ENCODE measurements at regions not wholly inside any gene's neighbourhood (a gene's known extent, or its start where the extent isn't known, plus 50 kb on each side); places are given as distances from the start of the nearest gene placed in this dataset.

- no peaks in the 10 kb centered on the region for H3K36me3 ChIP-seq (ENCODE audit: insufficient read depth, low read length)
- no peaks in the 10 kb centered on the region for H3K9me3 ChIP-seq (ENCODE audit: low read length)
- no peak overlapping the region for H3K4me3 ChIP-seq (ENCODE audit: low read depth in 1 of 2, low read length in 2 of 2)
- no peaks in the 10 kb centered on the region for H3K4me1 ChIP-seq (ENCODE audit: insufficient read depth, low read length)
- H3K9ac ChIP-seq (ENCODE audit: low read length), result no peak overlapping the region
- H3K27me3 ChIP-seq (ENCODE audit: control insufficient read depth in 1 of 2, insufficient read depth in 2 of 2, low read length in 2 of 2), result no peaks in the 10 kb centered on the region
- H3K27ac ChIP-seq (ENCODE audit: low read depth, low read length), result no peak overlapping the region
Observed at GRCh38 chr13:76542176-76542575, 344.0 kb downstream of the KCTD12 start.

GRCh38 chr13:76538004-76538403, 348.2 kb downstream of the KCTD12 start:
- Histone ChIP-seq H3K4me1 (ENCODE audit: insufficient read depth, low read length) (no peaks in the 10 kb centered on the region), H3K27ac (ENCODE audit: low read depth, low read length) (no peak overlapping the region), H3K9ac (ENCODE audit: low read length) (no peak overlapping the region), H3K4me3 (ENCODE audit: low read depth in 1 of 2, low read length in 2 of 2) (no peak overlapping the region), H3K27me3 (ENCODE audit: control insufficient read depth in 1 of 2, insufficient read depth in 2 of 2, low read length in 2 of 2) (no peaks in the 10 kb centered on the region), H3K36me3 (ENCODE audit: insufficient read depth, low read length) (no peaks in the 10 kb centered on the region), H3K9me3 (ENCODE audit: low read length) (no peaks in the 10 kb centered on the region)

GRCh38 chr13:76533251-76533650, 353.0 kb downstream of the KCTD12 start:
- Histone ChIP-seq H3K4me3 (ENCODE audit: low read depth in 1 of 2, low read length in 2 of 2) (no peak overlapping the region), H3K27me3 (ENCODE audit: control insufficient read depth in 1 of 2, insufficient read depth in 2 of 2, low read length in 2 of 2) (no peaks in the 10 kb centered on the region), H3K9me3 (ENCODE audit: low read length) (no peaks in the 10 kb centered on the region), H3K9ac (ENCODE audit: low read length) (no peak overlapping the region), H3K36me3 (ENCODE audit: insufficient read depth, low read length) (no peaks in the 10 kb centered on the region), H3K4me1 (ENCODE audit: insufficient read depth, low read length) (no peaks in the 10 kb centered on the region), H3K27ac (ENCODE audit: low read depth, low read length) (no peak overlapping the region)

GRCh38 chr13:76527041-76527440, 359.2 kb downstream of the KCTD12 start:
- no peak overlapping the region for H3K27ac ChIP-seq (ENCODE audit: low read depth, low read length)
- H3K9ac ChIP-seq (ENCODE audit: low read length), result no peak overlapping the region
- no peaks in the 10 kb centered on the region for H3K9me3 ChIP-seq (ENCODE audit: low read length)
- H3K27me3 ChIP-seq (ENCODE audit: control insufficient read depth in 1 of 2, insufficient read depth in 2 of 2, low read length in 2 of 2), result no peaks in the 10 kb centered on the region
- no peaks in the 10 kb centered on the region for H3K36me3 ChIP-seq (ENCODE audit: insufficient read depth, low read length)
- no peak overlapping the region for H3K4me3 ChIP-seq (ENCODE audit: low read depth in 1 of 2, low read length in 2 of 2)
- no peaks in the 10 kb centered on the region for H3K4me1 ChIP-seq (ENCODE audit: insufficient read depth, low read length)

GRCh38 chr13:76523740-76524340, 362.4 kb downstream of the KCTD12 start:
- Histone ChIP-seq H3K27me3 (ENCODE audit: control insufficient read depth in 1 of 2, insufficient read depth in 2 of 2, low read length in 2 of 2) (no peaks in the 10 kb centered on the region), H3K36me3 (ENCODE audit: insufficient read depth, low read length) (no peaks in the 10 kb centered on the region), H3K9ac (ENCODE audit: low read length) (no peak overlapping the region), H3K9me3 (ENCODE audit: low read length) (no peaks in the 10 kb centered on the region), H3K4me3 (ENCODE audit: low read depth in 1 of 2, low read length in 2 of 2) (no peak overlapping the region), H3K4me1 (ENCODE audit: insufficient read depth, low read length) (no peaks in the 10 kb centered on the region), H3K27ac (ENCODE audit: low read depth, low read length) (no peak overlapping the region)

- H3K9ac ChIP-seq (ENCODE audit: low read length), result no peak overlapping the region
- H3K9me3 ChIP-seq (ENCODE audit: low read length), result no peaks in the 10 kb centered on the region
- no peaks in the 10 kb centered on the region for H3K27me3 ChIP-seq (ENCODE audit: control insufficient read depth in 1 of 2, insufficient read depth in 2 of 2, low read length in 2 of 2)
- H3K36me3 ChIP-seq (ENCODE audit: insufficient read depth, low read length), result no peaks in the 10 kb centered on the region
- H3K4me3 ChIP-seq (ENCODE audit: low read depth in 1 of 2, low read length in 2 of 2), result no peak overlapping the region
- no peaks in the 10 kb centered on the region for H3K4me1 ChIP-seq (ENCODE audit: insufficient read depth, low read length)
- no peak overlapping the region for H3K27ac ChIP-seq (ENCODE audit: low read depth, low read length)
Observed at GRCh38 chr13:76522083-76522755, 364.0 kb downstream of the KCTD12 start.

- Histone ChIP-seq H3K4me3 (ENCODE audit: low read depth in 1 of 2, low read length in 2 of 2) (no peak overlapping the region), H3K4me1 (ENCODE audit: insufficient read depth, low read length) (no peaks in the 10 kb centered on the region), H3K27ac (ENCODE audit: low read depth, low read length) (no peak overlapping the region), H3K27me3 (ENCODE audit: control insufficient read depth in 1 of 2, insufficient read depth in 2 of 2, low read length in 2 of 2) (no peaks in the 10 kb centered on the region), H3K9ac (ENCODE audit: low read length) (no peak overlapping the region), H3K9me3 (ENCODE audit: low read length) (no peaks in the 10 kb centered on the region), H3K36me3 (ENCODE audit: insufficient read depth, low read length) (no peaks in the 10 kb centered on the region)
Observed at GRCh38 chr13:76519685-76520084, 366.5 kb downstream of the KCTD12 start.

- no peaks in the 10 kb centered on the region for H3K9me3 ChIP-seq (ENCODE audit: low read length)
- no peaks in the 10 kb centered on the region for H3K36me3 ChIP-seq (ENCODE audit: insufficient read depth, low read length)
- no peak overlapping the region for H3K4me3 ChIP-seq (ENCODE audit: low read depth in 1 of 2, low read length in 2 of 2)
- no peaks in the 10 kb centered on the region for H3K27me3 ChIP-seq (ENCODE audit: control insufficient read depth in 1 of 2, insufficient read depth in 2 of 2, low read length in 2 of 2)
- H3K27ac ChIP-seq (ENCODE audit: low read depth, low read length), result no peak overlapping the region
- H3K9ac ChIP-seq (ENCODE audit: low read length), result no peak overlapping the region
- no peaks in the 10 kb centered on the region for H3K4me1 ChIP-seq (ENCODE audit: insufficient read depth, low read length)
Observed at GRCh38 chr13:76516586-76516985, 369.6 kb downstream of the KCTD12 start.

GRCh38 chr13:76516013-76516412, 370.2 kb downstream of the KCTD12 start:
- H3K27ac ChIP-seq (ENCODE audit: low read depth, low read length), result no peak overlapping the region
- no peaks in the 10 kb centered on the region for H3K9me3 ChIP-seq (ENCODE audit: low read length)
- H3K4me3 ChIP-seq (ENCODE audit: low read depth in 1 of 2, low read length in 2 of 2), result no peak overlapping the region

GRCh38 chr13:76512721-76513145, 373.5 kb downstream of the KCTD12 start:
- Histone ChIP-seq H3K9me3 (ENCODE audit: low read length) (no peaks in the 10 kb centered on the region), H3K36me3 (ENCODE audit: insufficient read depth, low read length) (no peaks in the 10 kb centered on the region), H3K4me1 (ENCODE audit: insufficient read depth, low read length) (no peaks in the 10 kb centered on the region), H3K9ac (ENCODE audit: low read length) (no peak overlapping the region), H3K27ac (ENCODE audit: low read depth, low read length) (no peak overlapping the region), H3K27me3 (ENCODE audit: control insufficient read depth in 1 of 2, insufficient read depth in 2 of 2, low read length in 2 of 2) (no peaks in the 10 kb centered on the region), H3K4me3 (ENCODE audit: low read depth in 1 of 2, low read length in 2 of 2) (no peak overlapping the region)

More at GRCh38 chr13:76516013-76516412, 370.2 kb downstream of the KCTD12 start:
- Histone ChIP-seq H3K4me1 (ENCODE audit: insufficient read depth, low read length) (no peaks in the 10 kb centered on the region), H3K36me3 (ENCODE audit: insufficient read depth, low read length) (no peaks in the 10 kb centered on the region), H3K27me3 (ENCODE audit: control insufficient read depth in 1 of 2, insufficient read depth in 2 of 2, low read length in 2 of 2) (no peaks in the 10 kb centered on the region), H3K9ac (ENCODE audit: low read length) (no peak overlapping the region)

GRCh38 chr13:76505437-76505836, 380.8 kb downstream of the KCTD12 start:
- no peaks in the 10 kb centered on the region for H3K4me1 ChIP-seq (ENCODE audit: insufficient read depth, low read length)
- H3K27ac ChIP-seq (ENCODE audit: low read depth, low read length), result no peak overlapping the region
- no peaks in the 10 kb centered on the region for H3K36me3 ChIP-seq (ENCODE audit: insufficient read depth, low read length)
- no peak overlapping the region for H3K9ac ChIP-seq (ENCODE audit: low read length)
- no peaks in the 10 kb centered on the region for H3K27me3 ChIP-seq (ENCODE audit: control insufficient read depth in 1 of 2, insufficient read depth in 2 of 2, low read length in 2 of 2)
- H3K9me3 ChIP-seq (ENCODE audit: low read length), result no peaks in the 10 kb centered on the region
- no peak overlapping the region for H3K4me3 ChIP-seq (ENCODE audit: low read depth in 1 of 2, low read length in 2 of 2)

GRCh38 chr13:76503766-76504165, 382.4 kb downstream of the KCTD12 start:
- no peaks in the 10 kb centered on the region for H3K27me3 ChIP-seq (ENCODE audit: control insufficient read depth in 1 of 2, insufficient read depth in 2 of 2, low read length in 2 of 2)
- H3K27ac ChIP-seq (ENCODE audit: low read depth, low read length), result no peak overlapping the region
- H3K4me1 ChIP-seq (ENCODE audit: insufficient read depth, low read length), result no peaks in the 10 kb centered on the region
- no peaks in the 10 kb centered on the region for H3K36me3 ChIP-seq (ENCODE audit: insufficient read depth, low read length)
- H3K4me3 ChIP-seq (ENCODE audit: low read depth in 1 of 2, low read length in 2 of 2), result no peak overlapping the region
- no peak overlapping the region for H3K9ac ChIP-seq (ENCODE audit: low read length)
- H3K9me3 ChIP-seq (ENCODE audit: low read length), result no peaks in the 10 kb centered on the region
